B cell (primary cell): ENCODE measurements at regions not wholly inside any gene's neighbourhood (a gene's known extent, or its start where the extent isn't known, plus 50 kb on each side); places are given as distances from the start of the nearest gene placed in this dataset.

Source experiments
- ATAC-seq: fragments of 200-7000 bp; cut with Tn5 transposase; one replicate; pipeline ENCODE4 v1.10.0; 2021; ENCODE audit warnings: low read depth, mild to moderate bottlenecking, moderate number of reproducible peaks, moderate library complexity
- CTCF ChIA-PET: fragments of 350-600 bp; sonication (Branson Sonifier 250); formaldehyde crosslinking; loops from one replicate; lab custom pipeline; 2021; ENCODE audit warnings: antibody characterized with exemption, inconsistent platforms; lab: Charles Lee
- POLR2A ChIA-PET: fragments of 350-600 bp; sonication (Branson Sonifier 250); formaldehyde crosslinking; loops from one replicate; lab custom pipeline; 2021; ENCODE audit warnings: antibody characterized with exemption; lab: Charles Lee
- DNase-seq: peaks from one replicate; pipeline ENCODE4 v3.0.0; 2013
- H2AFZ ChIP-seq: 2 replicates; pipeline ENCODE4 v1.6.1; 2012; ENCODE audit warnings: mild to moderate bottlenecking, low read depth, low read length; ENCODE audit not compliant: insufficient read depth, poor library complexity, severe bottlenecking
- H3K27ac ChIP-seq, 2 donors: 1 replicate in 1 of 2; 2 replicates in 1 of 2; pipeline ENCODE4 v1.5.1; 2012 to 2013; ENCODE audit warnings: low read length in 2 of 2, mild to moderate bottlenecking in 2 of 2, moderate library complexity in 1 of 2
- H3K27me3 ChIP-seq, 4 experiments: fragments of 200-600 bp in 1 of 4; sonication (generic) in 1 of 4; replicated peaks in 1 of 4; 1 replicate in 2 of 4; 2 replicates in 2 of 4; pipeline versions ENCODE4 v1.6.1 to v1.7.0; 2013 to 2016; ENCODE audit warnings: low read length in 3 of 4, mild to moderate bottlenecking in 2 of 4, mixed read lengths in 1 of 4, moderate library complexity in 1 of 4; ENCODE audit not compliant: insufficient read depth in 4 of 4, control insufficient read depth in 3 of 4; ENCODE audit errors: control extremely low read depth in 1 of 4
- H3K36me3 ChIP-seq, 2 experiments: replicated peaks in 1 of 2; 1 replicate in 1 of 2; 2 replicates in 1 of 2; pipeline versions ENCODE4 v1.6.1 to v1.7.1; 2013; ENCODE audit warnings: low read length in 1 of 2; ENCODE audit not compliant: insufficient read depth in 2 of 2, control insufficient read depth in 1 of 2; ENCODE audit errors: control extremely low read depth in 1 of 2, extremely low read depth in 1 of 2
- H3K4me1 ChIP-seq, 2 donors: fragments of 200-600 bp in 1 of 2; sonication (generic) in 1 of 2; 1 replicate in 1 of 2; 2 replicates in 1 of 2; pipeline versions ENCODE4 v1.5.1 to v1.6.1; 2013 to 2017; ENCODE audit warnings: low read length in 2 of 2; ENCODE audit not compliant: control insufficient read depth in 2 of 2, insufficient read depth in 2 of 2
- H3K4me2 ChIP-seq: replicated peaks from 2 replicates; pipeline ENCODE3; 2012; ENCODE audit warnings: mild to moderate bottlenecking, low read depth, low read length; ENCODE audit not compliant: poor library complexity, severe bottlenecking
- H3K4me3 ChIP-seq, 5 experiments: fragments of 200-600 bp in 1 of 5; sonication (generic) in 1 of 5; 1 replicate in 3 of 5; 2 replicates in 2 of 5; pipeline versions ENCODE4 v1.5.1 to v1.7.0; 2011 to 2016; ENCODE audit warnings: low read length in 4 of 5, mild to moderate bottlenecking in 4 of 5, low read depth in 2 of 5, control low read depth in 1 of 5, moderate library complexity in 1 of 5; ENCODE audit not compliant: insufficient read depth in 1 of 5; ENCODE audit errors: control extremely low read depth in 1 of 5, extremely low read depth in 1 of 5
- H3K79me2 ChIP-seq: fragments of 200-600 bp; sonication (generic); one replicate; pipeline ENCODE4 v1.6.0; 2016; ENCODE audit warnings: low read length; ENCODE audit not compliant: control insufficient read depth, insufficient read depth
- H3K9ac ChIP-seq: fragments of 200-600 bp; sonication (generic); 2 replicates; pipeline ENCODE4 v1.6.1; 2017; ENCODE audit warnings: mild to moderate bottlenecking, low read length, moderate library complexity
- H3K9me3 ChIP-seq, 3 donors: one replicate each; pipeline versions ENCODE4 v1.6.1 to v1.7.1; 2013; ENCODE audit warnings: low read length in 2 of 3; ENCODE audit not compliant: control insufficient read depth in 2 of 3, insufficient read depth in 1 of 3; ENCODE audit errors: control extremely low read depth in 1 of 3
- H4K20me1 ChIP-seq: 2 replicates; pipeline ENCODE4 v1.6.0; 2012; ENCODE audit warnings: mild to moderate bottlenecking, low read length; ENCODE audit not compliant: insufficient read depth, control insufficient read depth, poor library complexity, severe bottlenecking
- H3K27ac Mint-ChIP-seq: one replicate; pipeline ENCODE4 v1.8.0; 2021; ENCODE audit warnings: mixed read lengths
- H3K27me3 Mint-ChIP-seq: one replicate; pipeline ENCODE4 v1.8.0; 2021; ENCODE audit warnings: mixed read lengths
- H3K4me1 Mint-ChIP-seq: one replicate; pipeline ENCODE4 v1.8.0; 2021; ENCODE audit warnings: mixed read lengths
- H3K4me3 Mint-ChIP-seq: one replicate; pipeline ENCODE4 v1.8.0; 2021; ENCODE audit warnings: mixed read lengths
- H3K9me3 Mint-ChIP-seq: one replicate; pipeline ENCODE4 v1.8.0; 2022; ENCODE audit warnings: mixed read lengths; ENCODE audit not compliant: insufficient read depth
- EZH2 ChIP-seq: IDR thresholded peaks from 2 replicates; pipeline ENCODE4 v1.6.1; 2012; ENCODE audit warnings: borderline replicate concordance, low read depth, mild to moderate bottlenecking, moderate library complexity, low read length; ENCODE audit not compliant: insufficient read depth, poor library complexity, severe bottlenecking
- intact Hi-C: fragments of 100-400 bp; cut with micrococcal nuclease; formaldehyde crosslinking; loops from one replicate; pipeline ENCODE4 v1.10.0; 2022
- TF ChIP-seq, protein P1 (sequence below): fragments of 200-600 bp; IDR thresholded peaks from one replicate; pipeline ENCODE4 v1.8.0; 2022; ENCODE audit warnings: antibody characterized with exemption, mild to moderate bottlenecking

DNA sequence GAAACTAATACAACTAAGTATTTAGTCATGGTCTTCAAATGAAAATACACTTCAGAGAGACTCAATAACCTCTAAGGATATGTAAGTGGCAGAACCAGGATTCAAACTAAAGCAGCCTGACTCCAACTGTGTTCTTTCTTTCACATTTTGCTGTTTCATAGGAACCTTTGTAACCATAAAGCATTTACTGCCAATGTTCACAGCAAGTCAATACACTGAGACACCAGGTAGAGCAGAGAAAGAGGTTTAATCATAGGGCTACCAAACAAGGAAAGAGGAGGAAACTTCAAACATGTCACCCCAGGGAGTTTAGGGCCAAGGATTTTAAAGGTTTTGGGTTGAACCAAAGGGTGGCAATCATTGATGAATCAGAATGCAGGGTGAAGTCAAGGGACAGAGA lies 263.1 kb upstream of the PTGER4 start:
- Histone ChIP-seq H3K4me2 (no peak overlapping the region), H3K9ac (no peak overlapping the region), H3K27ac (no peak overlapping the region), H2AFZ (no peak overlapping the region), H4K20me1 (no peaks in the 10 kb centered on the region), H3K4me1 (no peaks in the 10 kb centered on the region), H3K9me3 (peaks cover 0 to under 1% (median 0%) of the 10 kb centered on the region in 3 donors), H3K27me3 (no peaks in the 10 kb centered on the region), H3K79me2 (no peaks in the 10 kb centered on the region), H3K4me3 (no peak overlapping the region), H3K36me3 (no peaks in the 10 kb centered on the region)
- no peak for ATAC-seq
- ChIA-PET CTCF (no interaction called here), POLR2A (no interaction called here)
- Mint-ChIP-seq H3K27ac (no peak overlapping the region), H3K4me3 (no peak overlapping the region), H3K9me3 (peaks cover 3% of the 10 kb centered on the region), H3K4me1 (peaks cover 1% of the 10 kb centered on the region), H3K27me3 (no peaks in the 10 kb centered on the region)
- TF ChIP-seq EZH2 = no peak
- TF ChIP-seq, protein P1, sequence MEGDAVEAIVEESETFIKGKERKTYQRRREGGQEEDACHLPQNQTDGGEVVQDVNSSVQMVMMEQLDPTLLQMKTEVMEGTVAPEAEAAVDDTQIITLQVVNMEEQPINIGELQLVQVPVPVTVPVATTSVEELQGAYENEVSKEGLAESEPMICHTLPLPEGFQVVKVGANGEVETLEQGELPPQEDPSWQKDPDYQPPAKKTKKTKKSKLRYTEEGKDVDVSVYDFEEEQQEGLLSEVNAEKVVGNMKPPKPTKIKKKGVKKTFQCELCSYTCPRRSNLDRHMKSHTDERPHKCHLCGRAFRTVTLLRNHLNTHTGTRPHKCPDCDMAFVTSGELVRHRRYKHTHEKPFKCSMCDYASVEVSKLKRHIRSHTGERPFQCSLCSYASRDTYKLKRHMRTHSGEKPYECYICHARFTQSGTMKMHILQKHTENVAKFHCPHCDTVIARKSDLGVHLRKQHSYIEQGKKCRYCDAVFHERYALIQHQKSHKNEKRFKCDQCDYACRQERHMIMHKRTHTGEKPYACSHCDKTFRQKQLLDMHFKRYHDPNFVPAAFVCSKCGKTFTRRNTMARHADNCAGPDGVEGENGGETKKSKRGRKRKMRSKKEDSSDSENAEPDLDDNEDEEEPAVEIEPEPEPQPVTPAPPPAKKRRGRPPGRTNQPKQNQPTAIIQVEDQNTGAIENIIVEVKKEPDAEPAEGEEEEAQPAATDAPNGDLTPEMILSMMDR = no peak
- intact Hi-C loops = no loop called here
- no peak for DNase-seq

DNA sequence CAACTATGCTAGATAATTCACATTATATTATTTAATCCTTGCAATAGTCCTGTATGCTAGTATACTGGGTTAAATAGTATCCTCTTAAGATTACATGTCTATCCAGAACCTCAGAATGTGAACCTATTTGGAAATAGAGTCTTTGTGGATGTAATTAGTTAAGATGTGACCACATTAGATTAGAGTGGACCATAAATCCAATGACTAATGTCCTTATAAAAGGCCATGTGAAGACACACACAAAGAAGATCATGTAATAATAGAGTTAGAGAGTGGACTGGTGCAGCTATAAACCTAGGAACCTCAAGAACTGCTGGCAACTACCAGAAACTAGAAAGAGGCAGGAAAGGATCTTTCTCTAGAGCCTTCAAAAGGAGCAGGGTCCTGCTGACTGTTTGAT lies 263.6 kb upstream of the PTGER4 start:
- Histone ChIP-seq H3K4me1 (peaks cover 1 to 3% of the 10 kb centered on the region in 2 donors), H3K79me2 (no peaks in the 10 kb centered on the region), H3K27ac (no peak overlapping the region), H3K9ac (no peak overlapping the region), H2AFZ (no peak overlapping the region), H4K20me1 (no peaks in the 10 kb centered on the region), H3K9me3 (peaks cover 0 to 4% (median 0%) of the 10 kb centered on the region in 3 donors), H3K4me3 (no peak overlapping the region), H3K36me3 (no peaks in the 10 kb centered on the region), H3K4me2 (no peak overlapping the region), H3K27me3 (no peaks in the 10 kb centered on the region)
- CTCF ChIA-PET = interaction anchor here (0.6 kb wide), 1 partner anchor 82 kb away, joined by 3 read pairs; no protein-coding TSS in a partner anchor
- H3K4me1 Mint-ChIP-seq = peaks cover 6% of the 10 kb centered on the region
- no peak for TF ChIP-seq EZH2
- TF ChIP-seq, protein P1 = no peak
- no peak overlapping the region for H3K27ac Mint-ChIP-seq
- H3K27me3 Mint-ChIP-seq = no peaks in the 10 kb centered on the region
- intact Hi-C loops = no loop called here
- no peak for DNase-seq
- H3K4me3 Mint-ChIP-seq = no peak overlapping the region
- peaks cover 3% of the 10 kb centered on the region for H3K9me3 Mint-ChIP-seq
- ATAC-seq = no peak
- POLR2A ChIA-PET = no interaction called here
